ENCODE measurements at regions not wholly inside any gene's neighbourhood (a gene's known extent, or its start where the extent isn't known, plus 50 kb on each side); places are given as distances from the start of the nearest gene placed in this dataset.

- H3K36me3 ChIP-seq (replicated peaks in 1 of 2): no peaks in the 10 kb centered on the region
- no peaks in the 10 kb centered on the region for H3K27me3 ChIP-seq
- no peak for TF ChIP-seq POLR2A (IDR thresholded peaks at IDR 0.05)
- peak in 3 of 6 experiments; percentile 29 to 39 (median 35) for TF ChIP-seq CTCF (IDR thresholded peaks at IDR 0.05)
- WGBS, 4 donors: 82 to 94% (median 91%) methylated on average over 1 of the region's 1 CpG
- DNase-seq: peak in 5 of 7 donors; percentile 32 to 60 (median 49)
- H3K4me1 ChIP-seq (replicated peaks in 1 of 2): peaks cover 10 to 24% of the 10 kb centered on the region in 2 donors
- H3K27ac ChIP-seq: peak overlapping the region in 1 of 5 donors; percentile 87
- intact Hi-C loops (cut with DNase I): loop anchor here (5.0 kb wide), 2 partner anchors 185 to 190 kb away; no protein-coding TSS in a partner anchor
- no peaks in the 10 kb centered on the region for H3K9me3 ChIP-seq (replicated peaks in 1 of 3)
- no peak overlapping the region for H3K4me3 ChIP-seq
Measured at GRCh38 chr6:43952746-43953145, 174.5 kb downstream of the MRPL14 start.

DNA sequence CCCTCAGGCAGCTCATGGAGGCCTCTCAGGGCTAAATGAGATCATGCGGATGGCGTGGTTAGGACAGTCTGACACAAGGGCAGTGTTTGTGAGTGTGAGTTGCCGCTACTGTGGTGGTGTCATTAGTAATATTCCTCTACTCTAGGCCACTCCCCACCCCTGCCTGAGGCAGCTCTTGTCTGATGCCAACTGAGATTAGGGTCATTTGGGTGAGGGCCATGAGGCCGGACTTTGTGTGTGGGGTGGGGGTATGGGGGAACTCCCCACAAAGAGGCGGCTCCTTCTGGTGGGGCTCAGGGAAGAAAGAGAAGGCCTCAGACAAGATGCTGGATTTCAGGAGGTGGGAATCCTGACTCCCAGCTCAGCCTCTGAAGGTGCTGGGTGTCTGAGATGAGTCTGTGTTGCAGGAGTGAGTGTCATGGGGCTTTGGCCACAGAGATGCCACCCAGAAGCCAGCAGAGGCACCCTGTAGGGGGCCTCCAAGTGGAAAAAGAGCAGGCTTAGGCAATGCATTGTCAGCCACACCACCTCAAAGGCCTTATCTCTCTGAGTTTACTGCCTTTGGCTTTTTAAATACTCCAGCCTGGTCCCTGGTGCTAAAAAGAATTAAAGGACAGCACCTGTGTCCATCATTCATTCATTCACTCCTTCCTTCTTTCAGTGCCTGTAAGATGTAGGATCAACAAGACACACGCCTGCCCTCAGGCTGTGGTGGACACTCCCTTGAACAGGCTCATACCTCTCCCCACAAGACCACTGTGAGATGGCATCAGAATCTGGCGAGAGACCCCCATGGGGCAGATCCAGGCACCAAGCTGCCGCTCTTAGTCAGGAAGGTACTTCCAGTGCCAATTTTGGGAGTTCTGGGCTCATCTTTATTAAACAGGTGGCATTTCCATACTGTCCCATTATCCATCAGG, 175.2 kb downstream of the MRPL14 start:
- 67 to 85% (median 78%) methylated on average over 5 to 8 of the region's 8 CpGs for WGBS, 4 donors
- intact Hi-C loops (cut with DNase I): loop anchor here (5.0 kb wide), 2 partner anchors 185 to 190 kb away; no protein-coding TSS in a partner anchor
- no peaks in the 10 kb centered on the region for H3K27me3 ChIP-seq
- peaks cover 10 to 24% of the 10 kb centered on the region in 2 donors for H3K4me1 ChIP-seq (replicated peaks in 1 of 2)
- no peaks in the 10 kb centered on the region for H3K36me3 ChIP-seq (replicated peaks in 1 of 2)
- H3K27ac ChIP-seq: peak overlapping the region in 2 of 5 donors; percentile 56 to 87
- DNase-seq: peak; percentile 40 to 72 (median 46)
- TF ChIP-seq CTCF (IDR thresholded peaks at IDR 0.05) (peak in 1 of 6 experiments; percentile 3), POLR2A (IDR thresholded peaks at IDR 0.05) (peak in 1 of 2 donors; percentile 13)
- no peak overlapping the region for H3K4me3 ChIP-seq
- H3K9me3 ChIP-seq (replicated peaks in 1 of 3): no peaks in the 10 kb centered on the region

DNA sequence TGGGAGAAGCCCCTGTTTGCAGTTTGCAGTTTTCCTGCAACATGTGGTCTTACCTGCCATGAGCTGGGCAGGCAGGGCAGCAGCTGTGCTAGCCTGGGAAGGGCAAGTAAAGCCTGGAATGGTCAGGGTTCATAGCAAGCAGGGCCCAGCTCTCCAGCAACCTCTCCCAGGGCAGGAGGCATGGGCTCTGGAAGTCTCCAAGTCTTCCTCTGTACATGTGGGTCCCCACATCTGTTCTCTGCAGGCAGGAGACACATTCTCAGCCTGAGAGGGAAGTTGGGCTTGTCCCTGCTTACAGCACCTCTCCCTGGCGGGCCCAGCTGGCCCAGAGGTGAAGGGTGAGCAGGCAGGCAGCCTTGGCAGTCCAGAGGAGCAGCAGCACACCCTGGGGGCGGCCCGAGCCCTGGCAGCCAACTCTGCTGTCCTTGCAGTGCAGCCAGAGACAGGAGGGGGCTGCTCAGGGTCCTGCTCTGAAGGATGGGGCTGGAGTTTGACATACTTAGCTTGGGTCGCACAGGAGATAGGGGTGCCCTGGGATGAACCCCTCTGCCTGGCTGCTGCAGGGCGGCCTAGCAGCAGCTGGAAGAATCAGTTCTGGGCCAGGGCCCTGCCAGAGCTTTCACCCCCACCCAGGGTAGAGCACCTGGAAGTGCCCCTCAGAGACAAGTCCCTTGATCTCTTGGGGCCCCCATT, 176.0 kb downstream of the MRPL14 start:
- Histone ChIP-seq H3K27me3 (no peaks in the 10 kb centered on the region), H3K27ac (peak overlapping the region in 2 of 5 donors; percentile 56 to 87), H3K36me3 (replicated peaks in 1 of 2) (no peaks in the 10 kb centered on the region), H3K4me1 (replicated peaks in 1 of 2) (peaks cover 10 to 24% of the 10 kb centered on the region in 2 donors), H3K9me3 (replicated peaks in 1 of 3) (no peaks in the 10 kb centered on the region), H3K4me3 (no peak overlapping the region)
- TF ChIP-seq CTCF (IDR thresholded peaks at IDR 0.05): peak; percentile 41 to 78 (median 68)
- no peak for TF ChIP-seq POLR2A (IDR thresholded peaks at IDR 0.05)
- intact Hi-C loops (cut with DNase I): loop anchor here (5.0 kb wide), 2 partner anchors 184 to 189 kb away; no protein-coding TSS in a partner anchor
- DNase-seq: peak; percentile 73 to 85 (median 81)
- 40 to 47% (median 42%) methylated on average over 4 to 5 of the region's 5 CpGs; no CpG with 5 or more reads in 1 of the 4 donors for WGBS, 4 donors

- Histone ChIP-seq H3K27ac (no peak overlapping the region), H3K27me3 (no peaks in the 10 kb centered on the region), H3K36me3 (replicated peaks in 1 of 2) (no peaks in the 10 kb centered on the region), H3K9me3 (replicated peaks in 1 of 3) (no peaks in the 10 kb centered on the region), H3K4me3 (no peak overlapping the region), H3K4me1 (replicated peaks in 1 of 2) (peaks cover 10 to 24% of the 10 kb centered on the region in 2 donors)
- intact Hi-C loops (cut with DNase I): loop anchor here (5.0 kb wide), 2 partner anchors 183 to 188 kb away; no protein-coding TSS in a partner anchor
- 88 to 96% (median 95%) methylated on average over 3 of the region's 3 CpGs for WGBS, 4 donors
- TF ChIP-seq POLR2A (IDR thresholded peaks at IDR 0.05) (no peak), CTCF (IDR thresholded peaks at IDR 0.05) (no peak)
- DNase-seq: peak in 1 of 7 donors; percentile 35
Measured at GRCh38 chr6:43950731-43951062, 176.6 kb downstream of the MRPL14 start.
